ENCODE measurements at regions not wholly inside any gene's neighbourhood (a gene's known extent, or its start where the extent isn't known, plus 50 kb on each side); places are given as distances from the start of the nearest gene placed in this dataset.
A peak's percentile ranks its signal among the peaks of the same experiment; 100 is the strongest.
"Not testable (repeated sequence)": the region's sequence is repeated elsewhere in the genome, so short reads cannot be mapped to it uniquely, and the experiment has no call there.

DNA sequence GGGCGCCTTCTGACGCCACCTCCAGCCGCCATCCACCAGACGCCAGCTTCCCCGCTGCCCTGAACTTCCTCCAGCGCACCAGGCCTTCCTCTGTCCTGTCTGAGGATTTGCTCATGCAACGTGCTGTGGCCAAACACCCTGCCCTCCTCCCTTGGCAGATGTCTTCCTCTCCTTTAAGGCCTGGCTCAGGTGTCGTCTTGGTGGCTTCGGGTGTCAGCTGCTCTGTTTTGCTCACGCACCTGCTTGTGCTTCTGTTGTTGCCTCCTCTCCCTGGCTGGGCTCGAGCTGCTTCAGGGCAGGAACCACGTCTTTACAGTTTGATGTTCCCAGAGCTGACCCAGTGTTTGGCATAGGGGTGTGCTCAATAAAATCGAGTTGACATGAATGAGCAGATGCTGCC lies 87.7 kb upstream of the PZP start:
- not testable (repeated sequence) for H3K36me3 ChIP-seq (ENCODE audit: insufficient read depth, low read length); H4K20me1 ChIP-seq (ENCODE audit: insufficient read depth, low read length); H3K27me3 ChIP-seq (ENCODE audit: insufficient read depth, low read length); H3K9me3 ChIP-seq (ENCODE audit: low read length); H2AFZ ChIP-seq (ENCODE audit: low read length); H3K4me1 ChIP-seq (ENCODE audit: insufficient read depth, low read length, severe bottlenecking); H3K27ac ChIP-seq (ENCODE audit: low read depth, low read length, poor library complexity, severe bottlenecking); H3K4me2 ChIP-seq (ENCODE audit: low read length); H3K79me2 ChIP-seq (ENCODE audit: insufficient read depth, low read length); H3K4me3 ChIP-seq (ENCODE audit: low read depth, low read length, poor library complexity, severe bottlenecking); H3K9ac ChIP-seq (ENCODE audit: low read length); H3K9me2 ChIP-seq (ENCODE audit: low read depth, low read length); H3F3A ChIP-seq (ENCODE audit: insufficient read depth, low read length)

DNA sequence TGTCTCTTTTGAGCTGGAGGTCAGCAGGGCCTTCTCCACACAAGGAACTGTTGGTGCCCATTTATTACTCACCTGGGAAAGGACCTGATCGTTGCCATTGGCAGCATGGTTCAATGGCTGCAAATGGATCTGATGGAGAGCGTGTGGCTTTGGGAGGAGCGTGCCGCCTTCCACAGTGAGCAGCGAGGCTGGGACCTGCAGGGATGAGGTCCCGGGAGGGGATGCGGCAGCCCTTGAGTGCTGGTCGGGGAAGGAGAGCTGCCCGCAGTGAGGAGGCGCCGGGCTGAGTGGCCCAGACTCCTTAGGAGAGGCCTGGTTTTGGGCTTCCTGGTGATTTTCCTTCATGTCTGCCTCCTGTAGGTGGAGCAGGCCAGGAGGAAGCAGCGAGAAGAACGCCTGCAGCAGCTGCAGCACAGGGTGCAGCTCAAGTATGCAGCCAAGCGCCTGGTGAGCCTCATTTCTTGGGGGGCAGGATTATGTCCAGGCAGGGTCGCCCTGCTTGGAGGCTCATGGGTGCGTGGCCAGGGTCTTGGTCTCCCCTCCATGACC lies 86.0 kb upstream of the PZP start:
- not testable (repeated sequence) for H3F3A ChIP-seq (ENCODE audit: insufficient read depth, low read length); H4K20me1 ChIP-seq (ENCODE audit: insufficient read depth, low read length); H3K79me2 ChIP-seq (ENCODE audit: insufficient read depth, low read length); H2AFZ ChIP-seq (ENCODE audit: low read length); H3K9ac ChIP-seq (ENCODE audit: low read length); H3K27ac ChIP-seq (ENCODE audit: low read depth, low read length, poor library complexity, severe bottlenecking); H3K4me1 ChIP-seq (ENCODE audit: insufficient read depth, low read length, severe bottlenecking); H3K36me3 ChIP-seq (ENCODE audit: insufficient read depth, low read length); H3K9me3 ChIP-seq (ENCODE audit: low read length); H3K4me3 ChIP-seq (ENCODE audit: low read depth, low read length, poor library complexity, severe bottlenecking); H3K9me2 ChIP-seq (ENCODE audit: low read depth, low read length); H3K4me2 ChIP-seq (ENCODE audit: low read length); H3K27me3 ChIP-seq (ENCODE audit: insufficient read depth, low read length)

DNA sequence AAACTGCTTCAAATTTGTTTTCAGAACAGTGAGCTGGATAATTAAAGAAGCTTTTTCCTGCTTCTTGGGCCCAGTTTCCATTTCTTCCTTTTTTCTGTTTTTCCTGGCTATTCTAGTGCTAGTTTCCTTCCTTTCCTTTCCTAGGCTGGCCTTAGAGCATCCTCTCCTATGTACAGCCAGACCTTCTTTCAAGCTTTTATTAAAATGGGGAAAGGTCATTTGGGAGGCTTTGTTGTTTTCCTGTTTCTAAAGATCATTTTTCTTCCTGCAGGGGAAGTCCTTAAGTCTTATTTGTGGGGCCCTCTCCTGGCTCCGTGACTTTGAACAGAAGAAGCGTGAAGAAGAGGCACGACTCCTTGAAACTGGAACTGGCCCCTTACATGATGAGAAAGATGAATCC lies 85.2 kb upstream of the PZP start:
- H3K27ac ChIP-seq (ENCODE audit: low read depth, low read length, poor library complexity, severe bottlenecking); H2AFZ ChIP-seq (ENCODE audit: low read length); H3F3A ChIP-seq (ENCODE audit: insufficient read depth, low read length); H4K20me1 ChIP-seq (ENCODE audit: insufficient read depth, low read length); H3K27me3 ChIP-seq (ENCODE audit: insufficient read depth, low read length); H3K9me3 ChIP-seq (ENCODE audit: low read length); H3K9ac ChIP-seq (ENCODE audit: low read length); H3K9me2 ChIP-seq (ENCODE audit: low read depth, low read length); H3K79me2 ChIP-seq (ENCODE audit: insufficient read depth, low read length); H3K4me1 ChIP-seq (ENCODE audit: insufficient read depth, low read length, severe bottlenecking); H3K36me3 ChIP-seq (ENCODE audit: insufficient read depth, low read length); H3K4me3 ChIP-seq (ENCODE audit: low read depth, low read length, poor library complexity, severe bottlenecking); H3K4me2 ChIP-seq (ENCODE audit: low read length): not testable (repeated sequence)

GRCh38 chr12:9289984-9290383 lies 81.8 kb upstream of the PZP start:
- H2AFZ ChIP-seq (ENCODE audit: low read length); H3F3A ChIP-seq (ENCODE audit: insufficient read depth, low read length); H3K9me2 ChIP-seq (ENCODE audit: low read depth, low read length); H3K4me3 ChIP-seq (ENCODE audit: low read depth, low read length, poor library complexity, severe bottlenecking); H4K20me1 ChIP-seq (ENCODE audit: insufficient read depth, low read length); H3K9me3 ChIP-seq (ENCODE audit: low read length); H3K27me3 ChIP-seq (ENCODE audit: insufficient read depth, low read length); H3K36me3 ChIP-seq (ENCODE audit: insufficient read depth, low read length); H3K9ac ChIP-seq (ENCODE audit: low read length); H3K27ac ChIP-seq (ENCODE audit: low read depth, low read length, poor library complexity, severe bottlenecking); H3K4me2 ChIP-seq (ENCODE audit: low read length); H3K4me1 ChIP-seq (ENCODE audit: insufficient read depth, low read length, severe bottlenecking); H3K79me2 ChIP-seq (ENCODE audit: insufficient read depth, low read length): not testable (repeated sequence)

GRCh38 chr12:9284724-9285123 lies 76.5 kb upstream of the PZP start:
- H3K4me3 ChIP-seq (ENCODE audit: low read depth, low read length, poor library complexity, severe bottlenecking), result peak overlapping the region; percentile 72
- H3K9me3 ChIP-seq (ENCODE audit: low read length); H3F3A ChIP-seq (ENCODE audit: insufficient read depth, low read length); H3K79me2 ChIP-seq (ENCODE audit: insufficient read depth, low read length); H3K9me2 ChIP-seq (ENCODE audit: low read depth, low read length); H3K4me1 ChIP-seq (ENCODE audit: insufficient read depth, low read length, severe bottlenecking); H2AFZ ChIP-seq (ENCODE audit: low read length); H3K27me3 ChIP-seq (ENCODE audit: insufficient read depth, low read length); H4K20me1 ChIP-seq (ENCODE audit: insufficient read depth, low read length); H3K36me3 ChIP-seq (ENCODE audit: insufficient read depth, low read length); H3K27ac ChIP-seq (ENCODE audit: low read depth, low read length, poor library complexity, severe bottlenecking): not testable (repeated sequence)
- H3K9ac ChIP-seq (ENCODE audit: low read length), result peak overlapping the region; percentile 64; the same call in 1 of the 2 replicates
- peak overlapping the region; percentile 65 for H3K4me2 ChIP-seq (ENCODE audit: low read length)

GRCh38 chr12:9284197-9284596 lies 76.0 kb upstream of the PZP start:
- H3K9me3 ChIP-seq (ENCODE audit: low read length); H3K27me3 ChIP-seq (ENCODE audit: insufficient read depth, low read length); H3K36me3 ChIP-seq (ENCODE audit: insufficient read depth, low read length); H3K9me2 ChIP-seq (ENCODE audit: low read depth, low read length); H3F3A ChIP-seq (ENCODE audit: insufficient read depth, low read length); H3K27ac ChIP-seq (ENCODE audit: low read depth, low read length, poor library complexity, severe bottlenecking); H3K79me2 ChIP-seq (ENCODE audit: insufficient read depth, low read length); H4K20me1 ChIP-seq (ENCODE audit: insufficient read depth, low read length); H2AFZ ChIP-seq (ENCODE audit: low read length); H3K4me1 ChIP-seq (ENCODE audit: insufficient read depth, low read length, severe bottlenecking): not testable (repeated sequence)
- Histone ChIP-seq H3K9ac (ENCODE audit: low read length) (peak overlapping the region; percentile 64; the same call in 1 of the 2 replicates), H3K4me3 (ENCODE audit: low read depth, low read length, poor library complexity, severe bottlenecking) (peak overlapping the region; percentile 72), H3K4me2 (ENCODE audit: low read length) (peak overlapping the region; percentile 65)

DNA sequence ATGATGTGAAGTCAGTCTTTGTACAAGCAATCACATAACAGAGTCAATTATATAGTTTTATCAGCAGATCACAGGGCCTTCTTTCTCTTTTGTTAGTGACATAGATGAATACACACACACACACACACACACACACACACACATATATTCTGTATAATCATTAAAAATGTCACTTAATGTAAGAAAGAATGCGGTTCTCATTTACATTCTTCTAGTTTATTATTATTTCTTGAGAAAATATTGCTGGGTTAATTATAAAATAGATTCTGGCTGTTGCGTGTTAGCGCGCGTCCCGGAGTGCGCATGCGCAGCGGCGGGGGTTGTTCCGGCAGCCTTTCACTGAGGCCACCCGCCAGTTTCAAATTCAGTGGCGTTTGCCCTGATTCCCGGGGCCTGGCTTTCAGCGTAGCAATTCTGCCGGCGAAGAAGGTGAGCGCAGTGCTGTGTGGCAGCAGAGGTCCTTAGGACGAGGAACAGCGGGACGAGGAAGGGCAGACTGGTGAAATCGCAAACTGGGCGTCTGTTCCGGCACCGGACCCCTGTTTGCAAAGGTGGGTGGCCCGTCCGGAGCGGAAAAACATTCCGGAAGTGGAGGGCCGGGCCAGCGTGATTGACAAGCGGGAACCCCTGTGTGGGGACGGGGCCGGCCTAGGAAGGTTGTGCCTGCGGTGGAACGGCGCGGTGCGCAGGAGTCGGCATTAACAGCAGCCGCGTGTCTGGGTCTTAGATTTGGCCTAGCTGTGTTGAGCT lies 75.3 kb upstream of the PZP start:
- Histone ChIP-seq H3K9ac (ENCODE audit: low read length) (peak overlapping the region; percentile 80), H3K27ac (ENCODE audit: low read depth, low read length, poor library complexity, severe bottlenecking) (peak overlapping the region; percentile 78), H2AFZ (ENCODE audit: low read length) (peak overlapping the region; percentile 90), H3K4me3 (ENCODE audit: low read depth, low read length, poor library complexity, severe bottlenecking) (peak overlapping the region; percentile 72), H3K4me2 (ENCODE audit: low read length) (peak overlapping the region; percentile 74)
- H3K36me3 ChIP-seq (ENCODE audit: insufficient read depth, low read length); H3K27me3 ChIP-seq (ENCODE audit: insufficient read depth, low read length); H3K9me2 ChIP-seq (ENCODE audit: low read depth, low read length); H3F3A ChIP-seq (ENCODE audit: insufficient read depth, low read length); H3K9me3 ChIP-seq (ENCODE audit: low read length); H3K79me2 ChIP-seq (ENCODE audit: insufficient read depth, low read length); H4K20me1 ChIP-seq (ENCODE audit: insufficient read depth, low read length); H3K4me1 ChIP-seq (ENCODE audit: insufficient read depth, low read length, severe bottlenecking): not testable (repeated sequence)
